Peyer's patch (tissue), 4 donors: ENCODE measurements at regions not wholly inside any gene's neighbourhood (a gene's known extent, or its start where the extent isn't known, plus 50 kb on each side); places are given as distances from the start of the nearest gene placed in this dataset.

Experiments
- CTCF ChIP-seq, 6 experiments: fragments of 450-650 bp in 4 of 6; fragments of 200-600 bp in 2 of 6; sonication (generic) in 1 of 6; IDR thresholded peaks; one replicate each; pipeline ENCODE4 v1.5.1; 2017 to 2019; ENCODE audit warnings: antibody characterized with exemption in 6 of 6, mild to moderate bottlenecking in 3 of 6, moderate library complexity in 1 of 6
- POLR2A ChIP-seq, 2 donors: fragments of 450-650 bp; IDR thresholded peaks; one replicate each; pipeline ENCODE4 v1.5.1; 2017; ENCODE audit warnings: antibody characterized with exemption in 2 of 2, mild to moderate bottlenecking in 2 of 2, moderate library complexity in 2 of 2

DNA sequence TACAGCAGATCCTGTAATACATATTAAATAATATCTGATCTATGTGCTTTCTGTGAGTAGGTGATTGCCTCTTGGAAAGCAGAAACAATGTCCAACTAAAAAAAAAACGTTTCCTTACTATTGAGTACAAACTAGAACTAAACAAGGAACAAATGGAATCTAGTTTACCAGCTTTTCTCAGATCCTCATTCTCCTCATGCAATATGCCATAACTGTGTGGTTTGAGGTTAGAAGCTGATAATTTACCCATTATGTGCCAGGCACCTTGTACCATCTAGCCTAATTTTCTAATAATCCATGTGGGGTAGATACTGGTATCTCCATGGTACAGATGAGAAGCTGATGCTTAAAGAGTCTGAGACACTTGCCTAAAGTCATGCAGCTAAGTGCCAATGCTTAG, 154.7 kb downstream of the PTGER3 start:
- TF ChIP-seq CTCF (IDR thresholded peaks at IDR 0.05) (no peak), POLR2A (IDR thresholded peaks at IDR 0.05) (no peak)
